Astrocyte (in vitro differentiated cells and primary cell): ENCODE measurements at regions not wholly inside any gene's neighbourhood (a gene's known extent, or its start where the extent isn't known, plus 50 kb on each side); places are given as distances from the start of the nearest gene placed in this dataset.

ENCODE experiments used
- CTCF ChIP-seq: IDR thresholded peaks from 2 replicates; pipeline ENCODE4 v1.5.1; 2011; ENCODE audit warnings: low read depth, mild to moderate bottlenecking, inconsistent platforms, low read length, moderate library complexity; ENCODE audit not compliant: insufficient read depth
- EZH2 ChIP-seq: IDR thresholded peaks from 2 replicates; pipeline ENCODE4 v1.6.1; 2012; ENCODE audit warnings: mild to moderate bottlenecking, low read length, inconsistent platforms; ENCODE audit not compliant: insufficient read depth

GRCh38 chr12:58323676-58324075 lies 382.3 kb downstream of the ATP23 start:
- TF ChIP-seq CTCF, result no peak
- no peak for TF ChIP-seq EZH2
